ENCODE measurements at regions not wholly inside any gene's neighbourhood (a gene's known extent, or its start where the extent isn't known, plus 50 kb on each side); places are given as distances from the start of the nearest gene placed in this dataset.
"Not testable (repeated sequence)": the region's sequence is repeated elsewhere in the genome, so short reads cannot be mapped to it uniquely, and the experiment has no call there.

DNA sequence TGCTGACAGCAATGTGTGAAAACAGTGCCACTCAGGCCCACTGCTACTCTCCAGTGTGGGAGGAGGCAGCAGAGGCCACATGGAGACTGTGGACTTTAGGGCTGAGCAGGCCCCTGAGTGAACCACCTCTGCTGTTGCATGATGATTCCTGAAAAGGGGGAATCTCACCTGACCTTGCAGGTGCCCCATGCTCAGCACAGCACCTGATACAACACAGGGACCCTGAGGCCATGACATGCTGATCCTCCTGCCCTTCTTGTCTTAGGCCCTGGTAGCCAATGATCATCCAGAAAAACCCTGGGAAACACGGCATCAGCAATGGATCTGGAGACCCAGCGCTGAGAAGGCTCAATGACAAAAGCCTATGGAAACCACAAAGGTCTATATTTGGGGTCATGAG, 446.8 kb upstream of the MYT1L start:
- no peak overlapping the region for H3K27ac ChIP-seq (ENCODE audit: low read length)
- Mint-ChIP-seq H3K4me1 (no peaks in the 10 kb centered on the region), H3K36me3 (no peaks in the 10 kb centered on the region), H3K9me3 (peaks cover 0 to 19% (median 15%) of the 10 kb centered on the region in 3 donors), H3K27ac (no peak overlapping the region), H3K4me3 (no peak overlapping the region), H3K27me3 (no peaks in the 10 kb centered on the region)
- ATAC-seq (replicated peaks in 1 of 4) (no peak), DNase-seq (no peak)
- no peak overlapping the region for H3K4me3 ChIP-seq (ENCODE audit: control insufficient read depth in 1 of 2, extremely low read depth in 1 of 2, low read length in 1 of 2)
- POLR2A ChIA-PET = no interaction called here
- no peaks in the 10 kb centered on the region for H3K9me3 ChIP-seq
- 100% methylated on average over 2 of the region's 2 CpGs for WGBS (ENCODE audit: insufficient coverage)
- H3K4me1 ChIP-seq (ENCODE audit: control insufficient read depth in 1 of 2, extremely low read depth in 1 of 2, insufficient read depth in 2 of 2, low read length in 2 of 2) = no peaks in the 10 kb centered on the region
- H3K27me3 ChIP-seq (replicated peaks in 1 of 2; ENCODE audit: control insufficient read depth in 2 of 2, extremely low read depth in 1 of 2, insufficient read depth in 2 of 2, low read length in 1 of 2) = peaks cover 0 to 3% of the 10 kb centered on the region in 2 experiments
- CTCF ChIA-PET = no interaction called here
- H3K36me3 ChIP-seq (ENCODE audit: control insufficient read depth in 2 of 2, extremely low read depth in 1 of 2, insufficient read depth in 1 of 2, low read length in 1 of 2) = no peaks in the 10 kb centered on the region

DNA sequence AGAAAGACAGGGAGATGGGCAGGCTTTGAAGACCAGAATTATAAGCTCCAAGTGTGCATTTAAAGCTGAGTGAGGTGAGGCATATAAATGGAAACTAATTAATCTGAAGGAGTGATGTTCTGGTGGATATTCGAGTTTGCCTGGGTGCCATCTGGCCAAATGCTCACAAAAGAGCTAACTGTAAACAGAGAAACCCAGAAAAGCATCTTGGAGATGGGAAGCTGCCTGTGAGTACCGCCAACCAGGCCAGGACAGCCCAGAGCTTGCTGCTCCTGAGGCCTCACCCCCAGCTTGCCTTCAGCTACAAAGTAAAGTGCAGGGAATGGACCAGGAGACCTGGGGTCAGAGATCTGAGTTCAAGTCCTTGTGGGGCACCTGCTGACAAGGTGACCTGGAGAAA, 446.1 kb upstream of the MYT1L start:
- Histone ChIP-seq H3K36me3 (ENCODE audit: control insufficient read depth in 2 of 2, extremely low read depth in 1 of 2, insufficient read depth in 1 of 2, low read length in 1 of 2) (no peaks in the 10 kb centered on the region), H3K9me3 (no peaks in the 10 kb centered on the region), H3K27me3 (replicated peaks in 1 of 2; ENCODE audit: control insufficient read depth in 2 of 2, extremely low read depth in 1 of 2, insufficient read depth in 2 of 2, low read length in 1 of 2) (peaks cover 0 to 3% of the 10 kb centered on the region in 2 experiments), H3K4me1 (ENCODE audit: control insufficient read depth in 1 of 2, extremely low read depth in 1 of 2, insufficient read depth in 2 of 2, low read length in 2 of 2) (no peaks in the 10 kb centered on the region), H3K4me3 (ENCODE audit: control insufficient read depth in 1 of 2, extremely low read depth in 1 of 2, low read length in 1 of 2) (no peak overlapping the region), H3K27ac (ENCODE audit: low read length) (no peak overlapping the region)
- CTCF ChIA-PET = no interaction called here
- H3K27me3 Mint-ChIP-seq = no peaks in the 10 kb centered on the region
- ATAC-seq (replicated peaks in 1 of 4) (no peak), DNase-seq (no peak)
- WGBS (ENCODE audit: insufficient coverage) = 63% methylated on average over 1 of the region's 2 CpGs
- peaks cover 0 to 19% (median 15%) of the 10 kb centered on the region in 3 donors for H3K9me3 Mint-ChIP-seq
- H3K27ac Mint-ChIP-seq = no peak overlapping the region
- no peaks in the 10 kb centered on the region for H3K36me3 Mint-ChIP-seq
- POLR2A ChIA-PET = no interaction called here
- no peak overlapping the region for H3K4me3 Mint-ChIP-seq
- H3K4me1 Mint-ChIP-seq = no peaks in the 10 kb centered on the region

DNA sequence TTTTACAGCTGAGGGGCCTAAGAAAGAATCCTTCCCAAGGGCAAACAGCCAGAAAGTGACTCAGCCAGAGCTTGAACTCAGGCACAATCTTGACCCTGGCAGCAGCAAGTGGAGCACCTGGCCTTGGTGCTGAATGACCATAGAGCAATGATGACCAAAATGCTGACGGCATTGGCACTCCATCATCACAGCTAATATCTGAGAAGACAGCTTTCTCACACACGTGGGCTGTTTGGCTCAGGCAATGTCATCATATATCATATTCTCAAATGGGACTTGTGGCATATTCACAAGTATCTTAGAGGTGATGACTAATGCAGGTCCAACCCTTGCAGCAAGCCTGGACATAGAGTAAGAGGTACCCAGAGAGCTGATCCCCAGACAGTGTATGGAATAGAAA, 443.9 kb upstream of the MYT1L start:
- Histone ChIP-seq H3K4me1 (ENCODE audit: control insufficient read depth in 1 of 2, extremely low read depth in 1 of 2, insufficient read depth in 2 of 2, low read length in 2 of 2) (no peaks in the 10 kb centered on the region), H3K9me3 (no peaks in the 10 kb centered on the region), H3K27ac (ENCODE audit: low read length) (no peak overlapping the region), H3K4me3 (ENCODE audit: control insufficient read depth in 1 of 2, extremely low read depth in 1 of 2, low read length in 1 of 2) (no peak overlapping the region), H3K27me3 (replicated peaks in 1 of 2; ENCODE audit: control insufficient read depth in 2 of 2, extremely low read depth in 1 of 2, insufficient read depth in 2 of 2, low read length in 1 of 2) (peaks cover 0 to 4% of the 10 kb centered on the region in 2 experiments), H3K36me3 (ENCODE audit: control insufficient read depth in 2 of 2, extremely low read depth in 1 of 2, insufficient read depth in 1 of 2, low read length in 1 of 2) (no peaks in the 10 kb centered on the region)
- POLR2A ChIA-PET = no interaction called here
- no peaks in the 10 kb centered on the region for H3K4me1 Mint-ChIP-seq
- H3K9me3 Mint-ChIP-seq = peaks cover 0 to 10% (median 7%) of the 10 kb centered on the region in 3 donors
- no peaks in the 10 kb centered on the region for H3K27me3 Mint-ChIP-seq
- no CpG with 5 or more reads among the region's 2 CpGs for WGBS (ENCODE audit: insufficient coverage)
- DNase-seq (no peak), ATAC-seq (replicated peaks in 1 of 4) (no peak)
- no peak overlapping the region for H3K27ac Mint-ChIP-seq
- CTCF ChIA-PET = no interaction called here
- no peak overlapping the region for H3K4me3 Mint-ChIP-seq
- H3K36me3 Mint-ChIP-seq = no peaks in the 10 kb centered on the region

DNA sequence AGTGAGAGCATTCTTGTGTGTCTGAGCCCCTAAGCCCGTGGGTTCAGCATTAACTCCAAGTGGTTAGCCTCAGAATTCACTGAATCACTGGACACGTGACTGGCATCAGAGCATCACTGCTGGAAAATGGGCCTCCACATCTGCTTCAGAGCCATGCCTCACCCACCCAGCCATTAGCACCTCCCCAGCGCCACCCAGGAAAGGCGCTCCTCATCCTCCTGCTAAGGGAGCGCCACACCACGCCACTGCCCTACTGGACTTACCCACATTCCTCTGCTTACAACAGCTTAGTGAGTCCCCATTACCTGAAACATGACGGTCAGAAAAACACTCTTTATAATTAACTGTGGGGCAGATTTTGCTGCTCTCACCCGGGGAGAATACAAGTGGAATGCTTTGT, 442.6 kb upstream of the MYT1L start:
- 83% methylated on average over 7 of the region's 8 CpGs for WGBS (ENCODE audit: insufficient coverage)
- ChIA-PET POLR2A (no interaction called here), CTCF (no interaction called here)
- H3K27ac ChIP-seq (ENCODE audit: low read length) = no peak overlapping the region
- H3K36me3 ChIP-seq (ENCODE audit: control insufficient read depth in 2 of 2, extremely low read depth in 1 of 2, insufficient read depth in 1 of 2, low read length in 1 of 2) = no peaks in the 10 kb centered on the region
- H3K4me3 ChIP-seq (ENCODE audit: control insufficient read depth in 1 of 2, extremely low read depth in 1 of 2, low read length in 1 of 2) = no peak overlapping the region
- Mint-ChIP-seq H3K9me3 (peaks cover 0 to 3% (median 0%) of the 10 kb centered on the region in 3 donors), H3K27me3 (no peaks in the 10 kb centered on the region), H3K4me1 (no peaks in the 10 kb centered on the region), H3K27ac (no peak overlapping the region), H3K4me3 (no peak overlapping the region), H3K36me3 (no peaks in the 10 kb centered on the region)
- DNase-seq (no peak), ATAC-seq (replicated peaks in 1 of 4) (no peak)
- H3K9me3 ChIP-seq = no peaks in the 10 kb centered on the region
- H3K27me3 ChIP-seq (replicated peaks in 1 of 2; ENCODE audit: control insufficient read depth in 2 of 2, extremely low read depth in 1 of 2, insufficient read depth in 2 of 2, low read length in 1 of 2) = peaks cover 0 to 4% of the 10 kb centered on the region in 2 experiments
- no peaks in the 10 kb centered on the region for H3K4me1 ChIP-seq (ENCODE audit: control insufficient read depth in 1 of 2, extremely low read depth in 1 of 2, insufficient read depth in 2 of 2, low read length in 2 of 2)

DNA sequence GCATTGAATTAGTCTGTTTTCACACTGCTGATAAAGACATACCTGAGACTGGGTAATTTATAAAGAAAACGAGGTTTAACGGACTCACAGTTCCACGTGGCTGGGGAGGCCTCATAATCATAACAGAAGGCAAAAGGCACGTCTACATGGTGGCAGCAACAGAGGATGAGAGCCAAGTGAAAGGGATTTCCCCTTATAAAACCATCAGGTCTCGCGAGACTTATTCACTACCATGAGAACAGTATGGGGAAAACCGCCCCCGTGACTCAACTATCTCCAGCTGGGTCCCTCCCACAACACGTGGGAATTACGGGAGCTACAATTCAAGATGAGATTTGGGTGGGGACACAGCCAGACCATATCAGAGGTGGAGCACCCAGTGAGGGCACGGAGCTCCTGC, 442.0 kb upstream of the MYT1L start:
- H3K27me3 ChIP-seq (replicated peaks in 1 of 2; ENCODE audit: control insufficient read depth in 2 of 2, extremely low read depth in 1 of 2, insufficient read depth in 2 of 2, low read length in 1 of 2); H3K27ac Mint-ChIP-seq; H3K4me1 ChIP-seq (ENCODE audit: control insufficient read depth in 1 of 2, extremely low read depth in 1 of 2, insufficient read depth in 2 of 2, low read length in 2 of 2); H3K4me3 Mint-ChIP-seq; DNase-seq; H3K27ac ChIP-seq (ENCODE audit: low read length); H3K4me1 Mint-ChIP-seq; ATAC-seq (replicated peaks in 1 of 4); POLR2A ChIA-PET; H3K27me3 Mint-ChIP-seq; H3K36me3 ChIP-seq (ENCODE audit: control insufficient read depth in 2 of 2, extremely low read depth in 1 of 2, insufficient read depth in 1 of 2, low read length in 1 of 2); H3K4me3 ChIP-seq (ENCODE audit: control insufficient read depth in 1 of 2, extremely low read depth in 1 of 2, low read length in 1 of 2); CTCF ChIA-PET; H3K36me3 Mint-ChIP-seq; H3K9me3 Mint-ChIP-seq; H3K9me3 ChIP-seq: not testable (repeated sequence)
- 73% methylated on average over 7 of the region's 11 CpGs for WGBS (ENCODE audit: insufficient coverage)

DNA sequence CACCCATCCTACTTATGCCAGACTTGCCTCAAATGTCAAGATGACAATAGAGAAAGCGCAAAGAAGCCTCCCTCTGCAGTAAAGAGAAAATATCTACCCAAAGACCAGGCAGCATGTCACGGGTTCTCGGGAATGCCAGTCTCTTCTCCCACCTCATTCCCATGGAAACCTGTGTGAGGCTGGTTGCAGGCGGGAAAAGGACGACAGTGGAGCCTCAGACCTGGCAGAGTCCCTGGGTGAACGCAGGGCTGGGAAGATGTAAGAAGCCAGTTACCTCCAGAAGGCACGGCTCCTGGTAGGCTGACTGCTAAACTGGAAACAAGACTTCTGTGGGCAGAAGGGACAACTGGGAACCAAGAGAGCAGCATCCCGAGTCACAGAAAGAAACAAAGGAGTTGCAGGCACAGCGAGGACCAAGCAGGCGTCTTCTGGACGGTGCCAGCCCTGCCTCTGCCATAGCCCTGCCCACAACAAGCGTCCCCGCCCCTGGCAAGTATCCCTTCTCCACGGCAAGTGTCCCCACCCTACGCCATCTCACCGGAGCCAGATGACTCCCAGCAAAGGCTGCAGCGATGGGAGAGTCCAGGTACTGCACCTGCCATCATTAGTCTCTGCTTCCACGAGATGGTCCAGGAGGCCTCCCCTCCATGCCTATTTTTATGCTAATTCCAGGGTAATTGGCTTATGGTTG, 440.8 kb upstream of the MYT1L start:
- DNase-seq (no peak), ATAC-seq (replicated peaks in 1 of 4) (no peak)
- H3K4me1 Mint-ChIP-seq = no peaks in the 10 kb centered on the region
- 80% methylated on average over 16 of the region's 18 CpGs for WGBS (ENCODE audit: insufficient coverage)
- no peak overlapping the region for H3K4me3 ChIP-seq (ENCODE audit: control insufficient read depth in 1 of 2, extremely low read depth in 1 of 2, low read length in 1 of 2)
- no peak overlapping the region for H3K27ac ChIP-seq (ENCODE audit: low read length)
- H3K27me3 Mint-ChIP-seq = no peaks in the 10 kb centered on the region
- H3K4me1 ChIP-seq (ENCODE audit: control insufficient read depth in 1 of 2, extremely low read depth in 1 of 2, insufficient read depth in 2 of 2, low read length in 2 of 2) = no peaks in the 10 kb centered on the region
- no peaks in the 10 kb centered on the region for H3K9me3 ChIP-seq
- no peaks in the 10 kb centered on the region for H3K36me3 Mint-ChIP-seq
- no peak overlapping the region for H3K4me3 Mint-ChIP-seq
- H3K27ac Mint-ChIP-seq = no peak overlapping the region
- POLR2A ChIA-PET = no interaction called here
- no peaks in the 10 kb centered on the region for H3K36me3 ChIP-seq (ENCODE audit: control insufficient read depth in 2 of 2, extremely low read depth in 1 of 2, insufficient read depth in 1 of 2, low read length in 1 of 2)
- CTCF ChIA-PET = no interaction called here
- H3K9me3 Mint-ChIP-seq = peaks cover 0 to 3% (median 0%) of the 10 kb centered on the region in 3 donors
- peaks cover 0 to 4% of the 10 kb centered on the region in 2 experiments for H3K27me3 ChIP-seq (replicated peaks in 1 of 2; ENCODE audit: control insufficient read depth in 2 of 2, extremely low read depth in 1 of 2, insufficient read depth in 2 of 2, low read length in 1 of 2)

Measured in T-cell (primary cell).